ENCODE measurements at regions not wholly inside any gene's neighbourhood (a gene's known extent, or its start where the extent isn't known, plus 50 kb on each side); places are given as distances from the start of the nearest gene placed in this dataset.
"Not testable (repeated sequence)": the region's sequence is repeated elsewhere in the genome, so short reads cannot be mapped to it uniquely, and the experiment has no call there.

DNA sequence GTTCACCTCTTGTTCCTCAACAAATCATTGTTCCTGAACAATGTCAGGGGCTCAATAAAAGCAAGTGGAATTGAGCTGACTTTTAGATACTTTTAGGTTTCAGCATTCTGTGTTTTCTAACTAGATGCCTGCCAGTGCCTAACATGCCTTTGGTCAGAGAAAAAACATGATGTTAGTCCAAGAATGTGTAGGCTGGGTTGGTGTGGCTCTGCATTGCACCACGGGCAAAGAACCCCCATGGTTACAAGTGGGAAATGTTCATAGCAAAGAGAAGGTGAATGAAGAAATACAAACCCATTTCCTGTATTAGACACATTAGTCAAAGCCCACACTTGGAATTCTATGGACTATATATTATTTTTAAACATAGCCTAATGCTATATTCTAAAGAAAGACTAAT is 193.3 kb downstream of the TMEM200A start:
- H3K4me1 ChIP-seq, result no peaks in the 10 kb centered on the region
- H3K9me3 ChIP-seq, result no peaks in the 10 kb centered on the region
- 84 to 93% methylated on average over 1 of the region's 1 CpG for WGBS, 2 donors
- no peak for TF ChIP-seq POLR2A (IDR thresholded peaks at IDR 0.05)
- TF ChIP-seq CTCF (IDR thresholded peaks at IDR 0.05), result no peak
- DNase-seq, result no peak
- no peak overlapping the region for H3K27ac ChIP-seq
- no peaks in the 10 kb centered on the region for H3K36me3 ChIP-seq (ENCODE audit: low read depth, missing control alignments)
- H3K27me3 ChIP-seq, result no peaks in the 10 kb centered on the region
- no peak overlapping the region for H3K4me3 ChIP-seq
- intact Hi-C loops (cut with DNase I; ENCODE audit: low total_unique reads), result no loop called here

GRCh38 chr6:130560231-130560630 is 194.4 kb downstream of the TMEM200A start:
- no peak overlapping the region for H3K4me3 ChIP-seq
- 46 to 62% methylated on average over 2 of the region's 2 CpGs for WGBS, 2 donors
- intact Hi-C loops (cut with DNase I; ENCODE audit: low total_unique reads), result no loop called here
- no peaks in the 10 kb centered on the region for H3K4me1 ChIP-seq
- H3K27me3 ChIP-seq, result no peaks in the 10 kb centered on the region
- TF ChIP-seq CTCF (IDR thresholded peaks at IDR 0.05) (no peak), POLR2A (IDR thresholded peaks at IDR 0.05) (no peak)
- no peaks in the 10 kb centered on the region for H3K9me3 ChIP-seq
- no peak overlapping the region for H3K27ac ChIP-seq
- H3K36me3 ChIP-seq (ENCODE audit: low read depth, missing control alignments), result no peaks in the 10 kb centered on the region
- no peak for DNase-seq

DNA sequence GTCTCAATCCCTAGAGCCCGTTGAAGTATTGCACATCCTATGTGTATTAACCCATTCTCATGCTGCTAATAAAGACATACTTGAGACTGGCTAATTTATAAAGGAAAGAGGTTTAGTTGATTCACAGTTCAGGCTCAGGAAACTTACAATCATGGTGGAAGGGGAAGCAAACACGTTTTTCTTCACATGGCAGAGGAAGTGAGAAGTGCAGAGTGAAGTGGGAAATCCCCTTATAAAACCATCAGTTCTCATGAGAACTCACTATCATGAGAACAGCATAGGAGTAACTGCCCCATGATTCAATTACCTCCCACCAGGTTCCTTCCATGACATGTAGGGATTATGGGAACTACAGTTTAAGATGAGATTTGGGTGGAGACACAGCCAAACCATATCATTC is 195.3 kb downstream of the TMEM200A start:
- H3K27ac ChIP-seq; DNase-seq; H3K27me3 ChIP-seq; intact Hi-C loops (cut with DNase I; ENCODE audit: low total_unique reads); H3K9me3 ChIP-seq; H3K36me3 ChIP-seq (ENCODE audit: low read depth, missing control alignments); H3K4me3 ChIP-seq; H3K4me1 ChIP-seq: not testable (repeated sequence)
- WGBS, 2 donors, result 75 to 83% methylated on average over 2 of the region's 2 CpGs

DNA sequence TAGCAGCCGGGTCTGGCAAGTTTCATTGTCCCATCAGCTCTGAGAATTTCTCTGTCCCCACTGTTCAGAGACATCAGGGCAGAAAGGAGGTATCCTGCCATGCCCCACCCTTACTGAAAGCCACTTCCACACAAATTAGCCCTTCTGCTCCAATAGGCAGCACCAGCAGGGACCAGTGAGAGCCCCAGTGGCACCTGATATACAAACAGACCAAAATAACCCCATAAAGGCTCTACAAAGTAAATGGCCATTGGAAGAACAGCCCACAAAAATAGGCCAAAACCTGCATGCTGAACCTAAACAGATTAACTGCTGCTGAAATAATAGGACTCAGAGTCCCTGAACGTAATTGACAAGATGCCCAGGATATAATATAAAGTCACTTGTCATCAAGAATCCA is 199.9 kb downstream of the TMEM200A start:
- H3K9me3 ChIP-seq, result no peaks in the 10 kb centered on the region
- H3K27ac ChIP-seq, result no peak overlapping the region
- no peak for DNase-seq
- no peaks in the 10 kb centered on the region for H3K36me3 ChIP-seq (ENCODE audit: low read depth, missing control alignments)
- H3K4me3 ChIP-seq, result no peak overlapping the region
- H3K27me3 ChIP-seq, result no peaks in the 10 kb centered on the region
- H3K4me1 ChIP-seq, result no peaks in the 10 kb centered on the region
- intact Hi-C loops (cut with DNase I; ENCODE audit: low total_unique reads), result no loop called here
- TF ChIP-seq POLR2A (IDR thresholded peaks at IDR 0.05), result no peak
- no peak for TF ChIP-seq CTCF (IDR thresholded peaks at IDR 0.05)
- 86 to 96% methylated on average over 2 of the region's 2 CpGs for WGBS, 2 donors

DNA sequence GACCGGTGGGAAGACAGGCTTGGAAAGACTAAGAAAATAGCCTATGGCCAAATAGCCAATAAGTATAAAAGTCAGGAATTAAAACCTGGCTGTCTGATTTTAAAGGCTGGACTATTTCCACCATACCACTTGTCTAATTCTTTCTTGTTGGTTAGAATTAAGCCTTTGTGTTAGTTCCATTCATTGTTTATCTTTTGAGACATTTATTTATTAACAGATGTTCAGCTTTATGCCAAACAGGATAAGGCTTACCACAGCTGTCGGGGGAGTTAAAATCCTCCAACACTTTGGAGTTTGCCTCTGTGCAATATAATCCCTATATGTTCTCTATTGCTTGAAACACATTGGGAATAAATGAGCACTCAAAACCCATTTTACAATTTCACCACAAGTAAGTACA is 208.3 kb downstream of the TMEM200A start:
- H3K27me3 ChIP-seq, result no peaks in the 10 kb centered on the region
- intact Hi-C loops (cut with DNase I; ENCODE audit: low total_unique reads), result no loop called here
- no peaks in the 10 kb centered on the region for H3K9me3 ChIP-seq
- H3K4me1 ChIP-seq, result no peaks in the 10 kb centered on the region
- no peaks in the 10 kb centered on the region for H3K36me3 ChIP-seq (ENCODE audit: low read depth, missing control alignments)
- no peak overlapping the region for H3K4me3 ChIP-seq
- 61 to 70% methylated on average over 2 of the region's 2 CpGs for WGBS, 2 donors
- TF ChIP-seq CTCF (IDR thresholded peaks at IDR 0.05) (no peak), POLR2A (IDR thresholded peaks at IDR 0.05) (no peak)
- no peak overlapping the region for H3K27ac ChIP-seq
- DNase-seq, result no peak
